H1 (cell line): ENCODE measurements at regions not wholly inside any gene's neighbourhood (a gene's known extent, or its start where the extent isn't known, plus 50 kb on each side); places are given as distances from the start of the nearest gene placed in this dataset.

ENCODE experiments used
- BCL11A ChIP-seq, 2 experiments: IDR thresholded peaks; one replicate each; pipeline ENCODE4 v1.6.1; 2011; ENCODE audit warnings: low read depth in 2 of 2, low read length in 2 of 2, mild to moderate bottlenecking in 2 of 2
- CHD1 ChIP-seq: IDR thresholded peaks from 2 replicates; pipeline ENCODE4 v1.6.1; 2012; ENCODE audit warnings: low read depth, low read length, improper control_type of control experiment
- CHD2 ChIP-seq: IDR thresholded peaks from 2 replicates; pipeline ENCODE4 v1.6.1; 2012; ENCODE audit warnings: low read length, improper control_type of control experiment
- EZH2 ChIP-seq: fragments of 200-600 bp; sonication (generic); IDR thresholded peaks from 2 replicates; pipeline ENCODE4 v1.7.1; 2012; ENCODE audit warnings: low read depth, mild to moderate bottlenecking, moderate library complexity, low read length, inconsistent platforms; ENCODE audit not compliant: severe bottlenecking
- HDAC2 ChIP-seq, 2 experiments: fragments of 300-600 bp in 1 of 2; sonication (generic) in 1 of 2; IDR thresholded peaks; 2 replicates each; pipeline ENCODE4 v1.6.1; 2011 to 2012; ENCODE audit warnings: low read depth in 2 of 2, low read length in 2 of 2, mild to moderate bottlenecking in 2 of 2, moderate library complexity in 2 of 2, borderline replicate concordance in 1 of 2, inconsistent platforms in 1 of 2
- HDAC6 ChIP-seq: IDR thresholded peaks from one replicate; pipeline ENCODE4 v1.7.1; 2012; ENCODE audit warnings: low read depth, mild to moderate bottlenecking, inconsistent platforms, low read length, moderate library complexity
- POLR2A ChIP-seq, 2 experiments: IDR thresholded peaks; 1 replicate in 1 of 2; 2 replicates in 1 of 2; pipeline ENCODE4 v1.6.1; 2011; ENCODE audit warnings: low read depth in 2 of 2, low read length in 2 of 2, mild to moderate bottlenecking in 2 of 2; ENCODE audit errors: control extremely low read depth in 1 of 2
- SAP30 ChIP-seq: fragments of 300-600 bp; sonication (generic); IDR thresholded peaks from 2 replicates; pipeline ENCODE4 v1.7.1; 2012; ENCODE audit warnings: low read length, moderate library complexity, mild to moderate bottlenecking, inconsistent platforms; ENCODE audit not compliant: insufficient read depth, insufficient replicate concordance
- SIX5 ChIP-seq: IDR thresholded peaks from 2 replicates; pipeline ENCODE4 v1.6.1; 2011; ENCODE audit warnings: mild to moderate bottlenecking, low read depth, low read length
- TF ChIP-seq, protein P1 (sequence below): fragments of 300-600 bp; sonication (generic); IDR thresholded peaks from 2 replicates; pipeline ENCODE4 v1.7.1; 2012; ENCODE audit warnings: low read length, moderate library complexity, mild to moderate bottlenecking, inconsistent platforms; ENCODE audit not compliant: insufficient replicate concordance

DNA sequence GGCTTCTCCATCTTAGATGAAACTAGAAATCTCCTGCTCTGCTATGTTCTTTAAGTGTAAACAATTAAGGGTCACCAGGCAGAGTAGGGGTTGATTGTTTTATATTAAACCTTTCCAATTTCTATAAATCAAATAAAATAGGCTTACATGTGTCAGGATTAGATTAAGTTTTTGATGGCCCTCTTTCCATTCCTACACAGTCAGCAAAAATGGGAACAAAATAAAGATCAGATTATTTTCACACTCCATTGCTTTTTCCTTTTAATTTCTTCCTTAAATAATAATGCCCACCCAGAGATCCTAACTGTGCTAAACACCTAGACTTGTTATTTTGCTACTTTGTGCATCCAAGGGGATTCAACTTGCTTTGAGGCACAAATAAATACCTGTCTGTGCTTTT is 381.4 kb upstream of the MAGEB16 start (continued):
- TF ChIP-seq, protein P1, sequence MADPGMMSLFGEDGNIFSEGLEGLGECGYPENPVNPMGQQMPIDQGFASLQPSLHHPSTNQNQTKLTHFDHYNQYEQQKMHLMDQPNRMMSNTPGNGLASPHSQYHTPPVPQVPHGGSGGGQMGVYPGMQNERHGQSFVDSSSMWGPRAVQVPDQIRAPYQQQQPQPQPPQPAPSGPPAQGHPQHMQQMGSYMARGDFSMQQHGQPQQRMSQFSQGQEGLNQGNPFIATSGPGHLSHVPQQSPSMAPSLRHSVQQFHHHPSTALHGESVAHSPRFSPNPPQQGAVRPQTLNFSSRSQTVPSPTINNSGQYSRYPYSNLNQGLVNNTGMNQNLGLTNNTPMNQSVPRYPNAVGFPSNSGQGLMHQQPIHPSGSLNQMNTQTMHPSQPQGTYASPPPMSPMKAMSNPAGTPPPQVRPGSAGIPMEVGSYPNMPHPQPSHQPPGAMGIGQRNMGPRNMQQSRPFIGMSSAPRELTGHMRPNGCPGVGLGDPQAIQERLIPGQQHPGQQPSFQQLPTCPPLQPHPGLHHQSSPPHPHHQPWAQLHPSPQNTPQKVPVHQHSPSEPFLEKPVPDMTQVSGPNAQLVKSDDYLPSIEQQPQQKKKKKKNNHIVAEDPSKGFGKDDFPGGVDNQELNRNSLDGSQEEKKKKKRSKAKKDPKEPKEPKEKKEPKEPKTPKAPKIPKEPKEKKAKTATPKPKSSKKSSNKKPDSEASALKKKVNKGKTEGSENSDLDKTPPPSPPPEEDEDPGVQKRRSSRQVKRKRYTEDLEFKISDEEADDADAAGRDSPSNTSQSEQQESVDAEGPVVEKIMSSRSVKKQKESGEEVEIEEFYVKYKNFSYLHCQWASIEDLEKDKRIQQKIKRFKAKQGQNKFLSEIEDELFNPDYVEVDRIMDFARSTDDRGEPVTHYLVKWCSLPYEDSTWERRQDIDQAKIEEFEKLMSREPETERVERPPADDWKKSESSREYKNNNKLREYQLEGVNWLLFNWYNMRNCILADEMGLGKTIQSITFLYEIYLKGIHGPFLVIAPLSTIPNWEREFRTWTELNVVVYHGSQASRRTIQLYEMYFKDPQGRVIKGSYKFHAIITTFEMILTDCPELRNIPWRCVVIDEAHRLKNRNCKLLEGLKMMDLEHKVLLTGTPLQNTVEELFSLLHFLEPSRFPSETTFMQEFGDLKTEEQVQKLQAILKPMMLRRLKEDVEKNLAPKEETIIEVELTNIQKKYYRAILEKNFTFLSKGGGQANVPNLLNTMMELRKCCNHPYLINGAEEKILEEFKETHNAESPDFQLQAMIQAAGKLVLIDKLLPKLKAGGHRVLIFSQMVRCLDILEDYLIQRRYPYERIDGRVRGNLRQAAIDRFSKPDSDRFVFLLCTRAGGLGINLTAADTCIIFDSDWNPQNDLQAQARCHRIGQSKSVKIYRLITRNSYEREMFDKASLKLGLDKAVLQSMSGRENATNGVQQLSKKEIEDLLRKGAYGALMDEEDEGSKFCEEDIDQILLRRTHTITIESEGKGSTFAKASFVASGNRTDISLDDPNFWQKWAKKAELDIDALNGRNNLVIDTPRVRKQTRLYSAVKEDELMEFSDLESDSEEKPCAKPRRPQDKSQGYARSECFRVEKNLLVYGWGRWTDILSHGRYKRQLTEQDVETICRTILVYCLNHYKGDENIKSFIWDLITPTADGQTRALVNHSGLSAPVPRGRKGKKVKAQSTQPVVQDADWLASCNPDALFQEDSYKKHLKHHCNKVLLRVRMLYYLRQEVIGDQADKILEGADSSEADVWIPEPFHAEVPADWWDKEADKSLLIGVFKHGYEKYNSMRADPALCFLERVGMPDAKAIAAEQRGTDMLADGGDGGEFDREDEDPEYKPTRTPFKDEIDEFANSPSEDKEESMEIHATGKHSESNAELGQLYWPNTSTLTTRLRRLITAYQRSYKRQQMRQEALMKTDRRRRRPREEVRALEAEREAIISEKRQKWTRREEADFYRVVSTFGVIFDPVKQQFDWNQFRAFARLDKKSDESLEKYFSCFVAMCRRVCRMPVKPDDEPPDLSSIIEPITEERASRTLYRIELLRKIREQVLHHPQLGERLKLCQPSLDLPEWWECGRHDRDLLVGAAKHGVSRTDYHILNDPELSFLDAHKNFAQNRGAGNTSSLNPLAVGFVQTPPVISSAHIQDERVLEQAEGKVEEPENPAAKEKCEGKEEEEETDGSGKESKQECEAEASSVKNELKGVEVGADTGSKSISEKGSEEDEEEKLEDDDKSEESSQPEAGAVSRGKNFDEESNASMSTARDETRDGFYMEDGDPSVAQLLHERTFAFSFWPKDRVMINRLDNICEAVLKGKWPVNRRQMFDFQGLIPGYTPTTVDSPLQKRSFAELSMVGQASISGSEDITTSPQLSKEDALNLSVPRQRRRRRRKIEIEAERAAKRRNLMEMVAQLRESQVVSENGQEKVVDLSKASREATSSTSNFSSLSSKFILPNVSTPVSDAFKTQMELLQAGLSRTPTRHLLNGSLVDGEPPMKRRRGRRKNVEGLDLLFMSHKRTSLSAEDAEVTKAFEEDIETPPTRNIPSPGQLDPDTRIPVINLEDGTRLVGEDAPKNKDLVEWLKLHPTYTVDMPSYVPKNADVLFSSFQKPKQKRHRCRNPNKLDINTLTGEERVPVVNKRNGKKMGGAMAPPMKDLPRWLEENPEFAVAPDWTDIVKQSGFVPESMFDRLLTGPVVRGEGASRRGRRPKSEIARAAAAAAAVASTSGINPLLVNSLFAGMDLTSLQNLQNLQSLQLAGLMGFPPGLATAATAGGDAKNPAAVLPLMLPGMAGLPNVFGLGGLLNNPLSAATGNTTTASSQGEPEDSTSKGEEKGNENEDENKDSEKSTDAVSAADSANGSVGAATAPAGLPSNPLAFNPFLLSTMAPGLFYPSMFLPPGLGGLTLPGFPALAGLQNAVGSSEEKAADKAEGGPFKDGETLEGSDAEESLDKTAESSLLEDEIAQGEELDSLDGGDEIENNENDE, result no peak
- TF ChIP-seq BCL11A (IDR thresholded peaks at IDR 0.05; ENCODE audit: low read depth in 2 of 2, low read length in 2 of 2) (no peak), SIX5 (no peak), CHD2 (no peak), HDAC2 (IDR thresholded peaks at IDR 0.05; ENCODE audit: borderline replicate concordance in 1 of 2, low read depth in 2 of 2, low read length in 2 of 2) (no peak), SAP30 (no peak), POLR2A (IDR thresholded peaks at IDR 0.05; ENCODE audit: control extremely low read depth in 1 of 2, low read depth in 2 of 2, low read length in 2 of 2) (no peak), HDAC6 (no peak), CHD1 (no peak), EZH2 (no peak)
